Muscle of leg (tissue), 3 donors: ENCODE measurements at regions not wholly inside any gene's neighbourhood (a gene's known extent, or its start where the extent isn't known, plus 50 kb on each side); places are given as distances from the start of the nearest gene placed in this dataset.

Experiments
- DNase-seq: peaks from one replicate; pipeline ENCODE4 v3.0.0; 2013
- H3K27ac ChIP-seq: one replicate; pipeline ENCODE4 v1.5.1; 2013; ENCODE audit warnings: mild to moderate bottlenecking, low read length, control low read depth
- H3K27me3 ChIP-seq: one replicate; pipeline ENCODE4 v1.6.1; 2013; ENCODE audit warnings: low read length; ENCODE audit not compliant: control insufficient read depth, insufficient read depth
- H3K36me3 ChIP-seq: one replicate; pipeline ENCODE4 v1.6.1; 2013; ENCODE audit warnings: low read length; ENCODE audit not compliant: control insufficient read depth, insufficient read depth
- H3K4me1 ChIP-seq: one replicate; pipeline ENCODE4 v1.6.1; 2013; ENCODE audit warnings: low read length; ENCODE audit not compliant: control insufficient read depth, insufficient read depth
- H3K4me3 ChIP-seq: one replicate; pipeline ENCODE4 v1.5.1; 2013; ENCODE audit warnings: low read length, control low read depth
- H3K9me3 ChIP-seq: replicated peaks from 2 replicates; pipeline ENCODE4 v1.6.1; 2013; ENCODE audit warnings: low read depth, low read length; ENCODE audit not compliant: control insufficient read depth
- WGBS: methylation state at CpG from one replicate; pipeline ENCODE4 v1.1.5; 2013; ENCODE audit warnings: missing lambda C conversion rate; ENCODE audit not compliant: insufficient coverage; 5-methylcytosine and 5-hydroxymethylcytosine counted together

- 0% methylated on average over 1 of the region's 9 CpGs for WGBS
- Histone ChIP-seq H3K9me3 (no peaks in the 10 kb centered on the region), H3K4me3 (no peak overlapping the region), H3K4me1 (no peaks in the 10 kb centered on the region), H3K27me3 (peaks cover under 1% of the 10 kb centered on the region), H3K27ac (no peak overlapping the region), H3K36me3 (no peaks in the 10 kb centered on the region)
- DNase-seq = no peak
Observed at GRCh38 chr6:3541006-3541585, 84.2 kb upstream of the SLC22A23 start.

- 91% methylated on average over 8 of the region's 8 CpGs for WGBS
- H3K27ac ChIP-seq = no peak overlapping the region
- no peak for DNase-seq
- H3K4me1 ChIP-seq = no peaks in the 10 kb centered on the region
- H3K4me3 ChIP-seq = no peak overlapping the region
- no peaks in the 10 kb centered on the region for H3K9me3 ChIP-seq
- no peaks in the 10 kb centered on the region for H3K36me3 ChIP-seq
- peaks cover 2% of the 10 kb centered on the region for H3K27me3 ChIP-seq
Observed at GRCh38 chr6:3540253-3540820, 83.5 kb upstream of the SLC22A23 start.

DNA sequence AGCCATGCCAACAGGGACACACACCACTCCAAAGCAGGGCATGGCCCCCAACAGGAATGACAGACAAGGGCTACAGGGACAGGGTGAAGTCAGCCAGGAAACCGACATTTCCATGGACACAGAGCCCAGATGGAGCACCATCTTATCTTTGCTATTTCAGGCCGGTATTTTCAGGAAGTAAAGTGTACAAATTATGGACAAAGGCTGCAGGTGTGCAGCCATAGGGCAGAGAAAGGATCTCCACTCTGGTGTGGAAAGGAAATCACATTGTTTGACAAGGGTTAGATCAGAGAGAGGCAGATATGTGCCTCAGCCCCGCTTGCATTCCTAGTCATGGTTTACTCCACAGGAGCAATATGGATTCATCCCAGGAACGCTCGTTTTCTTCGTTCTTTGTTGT, 81.7 kb upstream of the SLC22A23 start:
- peaks cover 5% of the 10 kb centered on the region for H3K27me3 ChIP-seq
- WGBS = 78% methylated on average over 2 of the region's 6 CpGs
- DNase-seq = no peak
- no peaks in the 10 kb centered on the region for H3K4me1 ChIP-seq
- no peak overlapping the region for H3K4me3 ChIP-seq
- no peak overlapping the region for H3K27ac ChIP-seq
- no peaks in the 10 kb centered on the region for H3K9me3 ChIP-seq
- H3K36me3 ChIP-seq = no peaks in the 10 kb centered on the region

DNA sequence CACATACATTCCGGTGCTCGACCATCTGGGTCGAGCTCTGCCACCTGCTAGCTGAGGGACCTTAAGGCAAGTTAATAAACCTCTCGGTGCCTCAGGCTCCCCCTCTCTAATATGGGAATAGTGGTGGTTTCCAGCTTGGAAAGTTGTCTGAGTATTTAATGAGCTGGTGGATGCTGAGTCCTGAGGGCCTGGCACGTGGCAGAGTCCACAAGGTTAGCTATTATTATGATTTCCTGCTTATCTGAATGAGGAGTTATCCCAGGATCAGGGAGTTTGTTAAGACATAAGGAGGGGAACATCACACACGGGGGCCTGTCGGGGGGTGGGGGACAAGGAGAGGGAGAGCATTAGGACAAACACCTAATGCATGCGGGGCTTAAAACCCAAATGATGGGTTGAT, 80.1 kb upstream of the SLC22A23 start:
- no peak overlapping the region for H3K4me3 ChIP-seq
- H3K4me1 ChIP-seq = no peaks in the 10 kb centered on the region
- no peaks in the 10 kb centered on the region for H3K9me3 ChIP-seq
- H3K27ac ChIP-seq = no peak overlapping the region
- WGBS = 71% methylated on average over 3 of the region's 8 CpGs
- no peaks in the 10 kb centered on the region for H3K36me3 ChIP-seq
- DNase-seq = no peak
- peaks cover 9% of the 10 kb centered on the region for H3K27me3 ChIP-seq

DNA sequence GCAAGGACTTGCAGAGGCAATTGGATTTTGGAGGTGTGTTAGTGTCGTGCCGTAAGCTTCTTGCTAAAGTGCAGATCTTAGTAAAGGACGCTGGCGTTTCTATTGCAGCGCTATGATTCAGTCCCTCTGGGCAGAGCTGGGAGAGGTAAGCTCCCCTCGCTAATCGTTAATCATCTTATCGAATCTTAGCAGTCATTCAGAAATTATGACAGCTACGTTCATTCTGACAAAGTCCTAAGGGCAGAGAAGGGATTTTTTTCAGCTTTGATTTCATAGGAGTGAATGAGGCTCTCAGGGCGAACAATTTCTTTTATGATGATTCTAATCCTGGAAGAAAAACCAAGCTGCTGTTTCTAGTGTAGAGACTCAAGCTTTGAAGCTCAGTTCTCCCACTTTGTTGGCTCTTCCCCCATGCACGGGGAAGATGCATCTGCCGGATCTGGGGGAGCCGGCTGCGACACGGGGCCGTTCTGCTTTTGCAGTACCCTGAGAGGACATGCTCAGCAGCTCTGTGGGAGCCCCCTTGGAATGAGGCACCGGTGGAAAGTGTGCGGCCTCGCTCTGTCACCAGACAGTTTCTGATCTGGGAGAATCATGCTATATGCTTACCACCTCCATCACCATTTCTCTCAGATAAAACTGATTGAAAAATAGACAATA, 79.1 kb upstream of the SLC22A23 start:
- H3K4me1 ChIP-seq = no peaks in the 10 kb centered on the region
- no peaks in the 10 kb centered on the region for H3K36me3 ChIP-seq
- no peak overlapping the region for H3K4me3 ChIP-seq
- no peaks in the 10 kb centered on the region for H3K9me3 ChIP-seq
- DNase-seq = no peak
- WGBS = 69% methylated on average over 9 of the region's 19 CpGs
- no peak overlapping the region for H3K27ac ChIP-seq
- peaks cover 9% of the 10 kb centered on the region for H3K27me3 ChIP-seq

GRCh38 chr6:3535033-3535775, 78.4 kb upstream of the SLC22A23 start:
- no peak overlapping the region for H3K4me3 ChIP-seq
- H3K9me3 ChIP-seq = no peaks in the 10 kb centered on the region
- DNase-seq = no peak
- peaks cover 9% of the 10 kb centered on the region for H3K27me3 ChIP-seq
- H3K4me1 ChIP-seq = no peaks in the 10 kb centered on the region
- H3K27ac ChIP-seq = no peak overlapping the region
- H3K36me3 ChIP-seq = no peaks in the 10 kb centered on the region
- WGBS = 56% methylated on average over 1 of the region's 4 CpGs

- Histone ChIP-seq H3K27ac (no peak overlapping the region), H3K36me3 (no peaks in the 10 kb centered on the region), H3K4me1 (no peaks in the 10 kb centered on the region), H3K4me3 (no peak overlapping the region), H3K27me3 (peaks cover 9% of the 10 kb centered on the region), H3K9me3 (no peaks in the 10 kb centered on the region)
- DNase-seq = no peak
- 86% methylated on average over 4 of the region's 4 CpGs for WGBS
Observed at GRCh38 chr6:3534599-3534998, 77.7 kb upstream of the SLC22A23 start.

- Histone ChIP-seq H3K4me1 (no peaks in the 10 kb centered on the region), H3K9me3 (no peaks in the 10 kb centered on the region), H3K36me3 (no peaks in the 10 kb centered on the region), H3K4me3 (no peak overlapping the region), H3K27ac (no peak overlapping the region), H3K27me3 (peaks cover 9% of the 10 kb centered on the region)
- DNase-seq = no peak
- WGBS = 92% methylated on average over 5 of the region's 6 CpGs
Observed at GRCh38 chr6:3533981-3534380, 77.1 kb upstream of the SLC22A23 start.

DNA sequence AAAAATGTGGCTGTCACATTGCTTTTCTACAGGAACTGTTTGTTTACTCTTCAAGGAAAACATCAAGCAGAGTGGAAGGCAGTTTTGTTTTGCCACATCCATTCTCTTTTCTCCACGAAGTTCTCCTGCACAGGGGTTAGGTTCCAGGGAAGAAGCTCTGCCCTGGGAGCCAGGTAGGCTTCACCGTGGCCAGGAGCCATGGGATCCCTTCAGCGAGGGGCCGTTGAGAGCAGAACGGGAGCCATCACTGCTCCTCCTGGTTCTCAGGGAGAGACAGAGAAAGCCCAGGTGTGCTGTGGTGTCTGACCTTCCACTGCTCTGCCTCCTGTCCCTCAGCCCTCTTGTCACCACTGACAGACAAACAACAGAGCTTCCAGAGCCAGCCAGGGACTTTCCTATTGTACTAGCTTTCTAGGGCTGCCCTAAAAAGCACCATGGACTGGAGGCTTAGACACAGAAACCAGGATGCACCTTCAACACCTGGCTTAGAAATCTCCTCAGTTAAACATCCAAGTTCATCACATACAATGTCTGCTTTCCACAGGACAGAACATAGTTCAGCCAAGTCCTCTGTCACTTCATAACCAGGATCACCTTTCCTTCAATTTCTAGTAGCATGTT, 75.6 kb upstream of the SLC22A23 start:
- Histone ChIP-seq H3K9me3 (no peaks in the 10 kb centered on the region), H3K4me1 (no peaks in the 10 kb centered on the region), H3K27ac (no peak overlapping the region), H3K27me3 (peaks cover 9% of the 10 kb centered on the region), H3K36me3 (no peaks in the 10 kb centered on the region), H3K4me3 (no peak overlapping the region)
- no peak for DNase-seq
- 79% methylated on average over 5 of the region's 5 CpGs for WGBS

GRCh38 chr6:3531481-3531880, 74.6 kb upstream of the SLC22A23 start:
- Histone ChIP-seq H3K9me3 (no peaks in the 10 kb centered on the region), H3K36me3 (no peaks in the 10 kb centered on the region), H3K4me1 (no peaks in the 10 kb centered on the region), H3K27me3 (peaks cover 9% of the 10 kb centered on the region), H3K27ac (no peak overlapping the region), H3K4me3 (no peak overlapping the region)
- 92% methylated on average over 2 of the region's 7 CpGs for WGBS
- DNase-seq = no peak
